AG04450 (cell line): ENCODE measurements at regions not wholly inside any gene's neighbourhood (a gene's known extent, or its start where the extent isn't known, plus 50 kb on each side); places are given as distances from the start of the nearest gene placed in this dataset.
A peak's percentile ranks its signal among the peaks of the same experiment; 100 is the strongest.

Experiments used
- CTCF ChIA-PET: fragments of 300-600, 350-600 bp; formaldehyde crosslinking; extraction: SDS; loops from one replicate; lab custom pipeline; 2022; ENCODE audit warnings: antibody characterized with exemption, inconsistent platforms; lab: Charles Lee
- POLR2A ChIA-PET: fragments of 350-600 bp; formaldehyde crosslinking; extraction: SDS; loops from one replicate; lab custom pipeline; 2021; ENCODE audit warnings: antibody characterized with exemption, inconsistent platforms; lab: Yijun Ruan, JAX
- DNase-seq: peaks from one replicate; pipeline ENCODE4 v3.0.0-alpha.2; 2011; ENCODE audit warnings: low read depth, low spot score
- H3K27ac ChIP-seq: one replicate; pipeline ENCODE4 v1.5.1; 2012; ENCODE audit warnings: low read depth, low read length, control low read depth
- H3K27me3 ChIP-seq: one replicate; pipeline ENCODE4 v1.6.0; 2012; ENCODE audit warnings: low read length; ENCODE audit not compliant: control insufficient read depth, insufficient read depth
- H3K4me3 ChIP-seq: 2 replicates; pipeline ENCODE4 v1.5.1; 2011; ENCODE audit warnings: mild to moderate bottlenecking, low read depth, low read length, control low read depth
- H3K9me3 ChIP-seq: 2 replicates; pipeline ENCODE4 v1.5.1; 2012; ENCODE audit warnings: low read length; ENCODE audit not compliant: control insufficient read depth, insufficient read depth
- CTCF ChIP-seq: IDR thresholded peaks from 2 replicates; pipeline ENCODE4 v1.5.1; 2011; ENCODE audit warnings: low read depth, low read length, control low read depth, inconsistent platforms

GRCh38 chr9:7360513-7360912 is 439.1 kb downstream of the DMAC1 start:
- TF ChIP-seq CTCF = no peak
- H3K4me3 ChIP-seq = no peak overlapping the region
- no peak for DNase-seq
- no peak overlapping the region for H3K27ac ChIP-seq
- ChIA-PET POLR2A (no interaction called here), CTCF (interaction anchor here (1.3 to 1.5 kb wide), 3 partner anchors 17 to 308 kb away, joined by 3 to 4 read pairs (median 4); no protein-coding TSS in a partner anchor)
- H3K9me3 ChIP-seq = no peaks in the 10 kb centered on the region
- H3K27me3 ChIP-seq = no peaks in the 10 kb centered on the region

DNA sequence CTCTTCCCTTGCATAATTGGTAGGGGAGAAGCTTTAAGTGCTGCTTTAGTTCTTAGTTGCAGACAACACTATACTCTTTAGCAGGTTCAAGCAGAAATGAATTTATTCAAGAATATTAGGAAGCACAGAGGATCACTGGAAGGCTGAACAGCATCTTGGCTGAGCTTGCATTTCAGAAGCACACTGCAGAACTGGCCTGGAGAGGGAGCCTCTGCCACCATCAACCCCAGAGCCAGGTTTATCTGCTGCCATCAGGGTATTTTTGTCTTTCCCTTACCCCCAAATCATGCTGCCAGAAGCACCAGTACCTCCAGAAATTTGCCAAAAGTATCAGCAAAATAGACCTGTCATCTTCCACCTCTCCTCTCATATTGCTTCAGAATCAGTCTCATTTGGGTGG is 440.7 kb downstream of the DMAC1 start:
- Histone ChIP-seq H3K4me3 (no peak overlapping the region), H3K9me3 (no peaks in the 10 kb centered on the region), H3K27me3 (no peaks in the 10 kb centered on the region), H3K27ac (no peak overlapping the region)
- TF ChIP-seq CTCF = peak; percentile 46
- CTCF ChIA-PET = interaction anchor here (0.8 to 1.8 kb wide), 6 partner anchors 12 to 43 kb away, joined by 3 to 5 read pairs (median 3); no protein-coding TSS in a partner anchor
- POLR2A ChIA-PET = no interaction called here
- no peak for DNase-seq

- Histone ChIP-seq H3K4me3 (no peak overlapping the region), H3K27me3 (no peaks in the 10 kb centered on the region), H3K9me3 (no peaks in the 10 kb centered on the region), H3K27ac (no peak overlapping the region)
- no peak for TF ChIP-seq CTCF
- ChIA-PET POLR2A (no interaction called here), CTCF (no interaction called here)
- no peak for DNase-seq
These were observed 444.9 kb downstream of the DMAC1 start for GRCh38 chr9:7354704-7355103.

DNA sequence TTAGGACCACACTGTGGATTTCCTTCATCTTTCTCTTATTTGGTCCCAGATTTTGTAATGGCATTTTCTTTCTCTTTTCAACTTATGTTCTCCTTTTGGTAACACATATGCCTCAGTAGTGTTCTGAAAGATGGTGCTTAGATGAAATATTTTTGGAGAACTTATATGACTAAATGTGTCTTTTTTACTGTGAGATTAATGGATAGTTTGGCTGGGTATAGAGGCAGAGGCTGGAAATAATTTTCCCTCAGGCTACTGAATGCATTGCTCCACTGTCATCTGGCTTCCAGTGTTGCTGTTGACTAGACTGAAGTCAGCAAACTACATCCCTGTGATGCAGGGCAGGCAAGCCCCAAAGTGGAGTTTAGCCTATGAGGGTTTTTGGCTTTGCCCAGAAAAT is 450.9 kb downstream of the DMAC1 start:
- ChIA-PET CTCF (interaction anchor here (0.8 kb wide), 1 partner anchor 19 kb away, joined by 3 read pairs; no protein-coding TSS in a partner anchor), POLR2A (no interaction called here)
- Histone ChIP-seq H3K4me3 (no peak overlapping the region), H3K9me3 (peaks cover 6% of the 10 kb centered on the region; the same call in 1 of the 2 replicates), H3K27ac (no peak overlapping the region), H3K27me3 (no peaks in the 10 kb centered on the region)
- DNase-seq = no peak
- no peak for TF ChIP-seq CTCF

DNA sequence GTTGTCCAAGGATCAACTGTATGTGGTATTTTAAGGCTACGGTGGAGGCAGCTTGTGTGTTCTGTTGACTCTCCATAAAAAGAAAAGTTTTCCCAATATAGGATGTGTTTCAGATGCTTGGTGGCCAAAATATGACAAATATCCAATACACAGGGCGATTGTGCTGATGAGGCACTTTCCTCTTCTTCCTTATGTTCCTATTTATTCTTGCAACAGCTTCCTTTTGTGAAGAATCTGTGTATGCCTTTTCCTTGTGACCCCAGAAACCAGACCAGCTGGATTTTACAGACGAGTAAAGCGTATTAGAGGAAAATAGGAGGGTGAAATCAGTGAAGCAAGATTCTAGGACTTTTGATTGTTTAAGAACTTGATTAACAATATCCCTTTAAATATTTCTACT is 452.0 kb downstream of the DMAC1 start:
- POLR2A ChIA-PET = no interaction called here
- TF ChIP-seq CTCF = no peak
- H3K27ac ChIP-seq = no peak overlapping the region
- DNase-seq = no peak
- H3K4me3 ChIP-seq = no peak overlapping the region
- H3K27me3 ChIP-seq = no peaks in the 10 kb centered on the region
- CTCF ChIA-PET = interaction anchor here (0.6 kb wide), 1 partner anchor 113 kb away, joined by 4 read pairs; no protein-coding TSS in a partner anchor
- peaks cover 6% of the 10 kb centered on the region; the same call in 1 of the 2 replicates for H3K9me3 ChIP-seq
